ENCODE measurements at regions not wholly inside any gene's neighbourhood (a gene's known extent, or its start where the extent isn't known, plus 50 kb on each side); places are given as distances from the start of the nearest gene placed in this dataset.

GRCh38 chr4:141290771-141291170, 70.1 kb downstream of the ZNF330 start:
- DNase-seq = no peak
- Mint-ChIP-seq H3K4me1 (ENCODE audit: low read depth) (no peaks in the 10 kb centered on the region), H3K4me3 (no peak overlapping the region), H3K36me3 (ENCODE audit: low read depth) (peaks cover 3% of the 10 kb centered on the region), H3K27ac (no peak overlapping the region), H3K27me3 (ENCODE audit: low read depth) (peaks cover 19% of the 10 kb centered on the region), H3K9me3 (peaks cover 14% of the 10 kb centered on the region)
- CTCF ChIA-PET = no interaction called here
- intact Hi-C loops (cut with micrococcal nuclease) = no loop called here

- peaks cover 14% of the 10 kb centered on the region for H3K9me3 Mint-ChIP-seq
- peaks cover 3% of the 10 kb centered on the region for H3K36me3 Mint-ChIP-seq (ENCODE audit: low read depth)
- no peaks in the 10 kb centered on the region for H3K4me1 Mint-ChIP-seq (ENCODE audit: low read depth)
- H3K27me3 Mint-ChIP-seq (ENCODE audit: low read depth) = peaks cover 15% of the 10 kb centered on the region
- H3K27ac Mint-ChIP-seq = no peak overlapping the region
- intact Hi-C loops (cut with micrococcal nuclease) = no loop called here
- H3K4me3 Mint-ChIP-seq = no peak overlapping the region
- DNase-seq = no peak
- CTCF ChIA-PET = no interaction called here
Measured at GRCh38 chr4:141294306-141294705, 73.6 kb downstream of the ZNF330 start.

- CTCF ChIA-PET = interaction anchor here (0.6 kb wide), 1 partner anchor 899 kb away, joined by 6 read pairs; no protein-coding TSS in a partner anchor
- no peak overlapping the region for H3K27ac Mint-ChIP-seq
- intact Hi-C loops (cut with micrococcal nuclease) = loop anchor here (10.0 kb wide), 2 partner anchors 334 to 436 kb away; partner anchors contain the start of gene IL15
- no peaks in the 10 kb centered on the region for H3K4me1 Mint-ChIP-seq (ENCODE audit: low read depth)
- H3K27me3 Mint-ChIP-seq (ENCODE audit: low read depth) = peaks cover 7% of the 10 kb centered on the region
- no peak for DNase-seq
- H3K4me3 Mint-ChIP-seq = no peak overlapping the region
- H3K9me3 Mint-ChIP-seq = no peaks in the 10 kb centered on the region
- no peaks in the 10 kb centered on the region for H3K36me3 Mint-ChIP-seq (ENCODE audit: low read depth)
Measured at GRCh38 chr4:141301216-141301615, 80.5 kb downstream of the ZNF330 start.

- Mint-ChIP-seq H3K4me3 (no peak overlapping the region), H3K27me3 (ENCODE audit: low read depth) (peaks cover 10% of the 10 kb centered on the region), H3K27ac (no peak overlapping the region), H3K36me3 (ENCODE audit: low read depth) (no peaks in the 10 kb centered on the region), H3K4me1 (ENCODE audit: low read depth) (peaks cover 2% of the 10 kb centered on the region), H3K9me3 (no peaks in the 10 kb centered on the region)
- intact Hi-C loops (cut with micrococcal nuclease) = loop anchor here (10.0 kb wide), 2 partner anchors 332 to 438 kb away; partner anchors contain the start of gene IL15
- CTCF ChIA-PET = no interaction called here
- DNase-seq = no peak
Measured at GRCh38 chr4:141302924-141303323, 82.2 kb downstream of the ZNF330 start.

- H3K4me3 Mint-ChIP-seq = no peak overlapping the region
- no peak overlapping the region for H3K27ac Mint-ChIP-seq
- CTCF ChIA-PET = no interaction called here
- peaks cover 2% of the 10 kb centered on the region for H3K4me1 Mint-ChIP-seq (ENCODE audit: low read depth)
- no peak for DNase-seq
- peaks cover 10% of the 10 kb centered on the region for H3K27me3 Mint-ChIP-seq (ENCODE audit: low read depth)
- no peaks in the 10 kb centered on the region for H3K36me3 Mint-ChIP-seq (ENCODE audit: low read depth)
- intact Hi-C loops (cut with micrococcal nuclease) = loop anchor here (10.0 kb wide), 2 partner anchors 330 to 440 kb away; partner anchors contain the start of gene IL15
- H3K9me3 Mint-ChIP-seq = no peaks in the 10 kb centered on the region
Measured at GRCh38 chr4:141304346-141304745, 83.7 kb downstream of the ZNF330 start.

- Mint-ChIP-seq H3K9me3 (no peaks in the 10 kb centered on the region), H3K36me3 (ENCODE audit: low read depth) (no peaks in the 10 kb centered on the region), H3K27me3 (ENCODE audit: low read depth) (peaks cover 6% of the 10 kb centered on the region), H3K27ac (no peak overlapping the region), H3K4me3 (no peak overlapping the region), H3K4me1 (ENCODE audit: low read depth) (peaks cover 2% of the 10 kb centered on the region)
- DNase-seq = peak; percentile 4
- intact Hi-C loops (cut with micrococcal nuclease) = loop anchor here (2.0 to 10.0 kb wide), 6 partner anchors 328 to 1540 kb away; partner anchors contain the start of genes IL15 and INPP4B
- CTCF ChIA-PET = interaction anchor here (0.5 to 1.4 kb wide), 8 partner anchors 9 to 1582 kb away, joined by 3 to 6 read pairs (median 3); no protein-coding TSS in a partner anchor
Measured at GRCh38 chr4:141306331-141306730, 85.6 kb downstream of the ZNF330 start.

GRCh38 chr4:141307241-141307689, 86.6 kb downstream of the ZNF330 start:
- no peak overlapping the region for H3K4me3 Mint-ChIP-seq

GRCh38 chr4:141309874-141310273, 89.2 kb downstream of the ZNF330 start:
- no peak for DNase-seq
- CTCF ChIA-PET = no interaction called here
- Mint-ChIP-seq H3K36me3 (ENCODE audit: low read depth) (no peaks in the 10 kb centered on the region), H3K27ac (no peak overlapping the region), H3K4me1 (ENCODE audit: low read depth) (peaks cover 2% of the 10 kb centered on the region), H3K4me3 (no peak overlapping the region), H3K9me3 (no peaks in the 10 kb centered on the region), H3K27me3 (ENCODE audit: low read depth) (peaks cover 7% of the 10 kb centered on the region)
- intact Hi-C loops (cut with micrococcal nuclease) = loop anchor here (5.0 to 10.0 kb wide), 3 partner anchors 325 to 1412 kb away; partner anchors contain the start of gene IL15

More at GRCh38 chr4:141307241-141307689, 86.6 kb downstream of the ZNF330 start:
- no peak overlapping the region for H3K27ac Mint-ChIP-seq
- DNase-seq = peak; percentile 74
- no peaks in the 10 kb centered on the region for H3K9me3 Mint-ChIP-seq
- intact Hi-C loops (cut with micrococcal nuclease) = loop anchor here (2.0 to 10.0 kb wide), 6 partner anchors 328 to 1540 kb away; partner anchors contain the start of genes IL15 and INPP4B
- H3K36me3 Mint-ChIP-seq (ENCODE audit: low read depth) = no peaks in the 10 kb centered on the region
- H3K4me1 Mint-ChIP-seq (ENCODE audit: low read depth) = peaks cover 2% of the 10 kb centered on the region
- H3K27me3 Mint-ChIP-seq (ENCODE audit: low read depth) = peaks cover 6% of the 10 kb centered on the region
- CTCF ChIA-PET = interaction anchor here (0.6 to 1.2 kb wide), 4 partner anchors 17 to 645 kb away, joined by 3 read pairs; no protein-coding TSS in a partner anchor

- no peak overlapping the region for H3K27ac Mint-ChIP-seq
- no peak for DNase-seq
- CTCF ChIA-PET = no interaction called here
- intact Hi-C loops (cut with micrococcal nuclease) = no loop called here
- peaks cover 2% of the 10 kb centered on the region for H3K4me1 Mint-ChIP-seq (ENCODE audit: low read depth)
- H3K27me3 Mint-ChIP-seq (ENCODE audit: low read depth) = peaks cover 4% of the 10 kb centered on the region
- no peaks in the 10 kb centered on the region for H3K36me3 Mint-ChIP-seq (ENCODE audit: low read depth)
- no peak overlapping the region for H3K4me3 Mint-ChIP-seq
- H3K9me3 Mint-ChIP-seq = no peaks in the 10 kb centered on the region
Measured at GRCh38 chr4:141311246-141312204, 90.8 kb downstream of the ZNF330 start.

- CTCF ChIA-PET = no interaction called here
- intact Hi-C loops (cut with micrococcal nuclease) = no loop called here
Measured at GRCh38 chr4:141314627-141315026, 93.9 kb downstream of the ZNF330 start.

GRCh38 chr4:141328560-141329173, 108.0 kb downstream of the ZNF330 start:
- CTCF ChIA-PET = interaction anchor here (0.5 kb wide), 1 partner anchor 218 kb away, joined by 3 read pairs; no protein-coding TSS in a partner anchor
- no peak overlapping the region for H3K4me3 Mint-ChIP-seq
- intact Hi-C loops (cut with micrococcal nuclease) = no loop called here
- H3K9me3 Mint-ChIP-seq = no peaks in the 10 kb centered on the region
- H3K27me3 Mint-ChIP-seq (ENCODE audit: low read depth) = peaks cover 27% of the 10 kb centered on the region
- peaks cover 5% of the 10 kb centered on the region for H3K4me1 Mint-ChIP-seq (ENCODE audit: low read depth)
- no peaks in the 10 kb centered on the region for H3K36me3 Mint-ChIP-seq (ENCODE audit: low read depth)
- DNase-seq = no peak
- H3K27ac Mint-ChIP-seq = no peak overlapping the region

More at GRCh38 chr4:141314627-141315026, 93.9 kb downstream of the ZNF330 start:
- no peak for DNase-seq
- H3K4me3 Mint-ChIP-seq = no peak overlapping the region
- no peaks in the 10 kb centered on the region for H3K4me1 Mint-ChIP-seq (ENCODE audit: low read depth)
- no peaks in the 10 kb centered on the region for H3K9me3 Mint-ChIP-seq
- H3K27me3 Mint-ChIP-seq (ENCODE audit: low read depth) = peaks cover 14% of the 10 kb centered on the region
- no peak overlapping the region for H3K27ac Mint-ChIP-seq
- H3K36me3 Mint-ChIP-seq (ENCODE audit: low read depth) = no peaks in the 10 kb centered on the region

GRCh38 chr4:141329174-141329569, 108.5 kb downstream of the ZNF330 start:
- intact Hi-C loops (cut with micrococcal nuclease) = no loop called here

More at GRCh38 chr4:141329174-141329569, 108.5 kb downstream of the ZNF330 start:
- Mint-ChIP-seq H3K36me3 (ENCODE audit: low read depth) (no peaks in the 10 kb centered on the region), H3K4me3 (no peak overlapping the region), H3K9me3 (no peaks in the 10 kb centered on the region), H3K27ac (no peak overlapping the region), H3K27me3 (ENCODE audit: low read depth) (peaks cover 29% of the 10 kb centered on the region), H3K4me1 (ENCODE audit: low read depth) (peaks cover 5% of the 10 kb centered on the region)
- DNase-seq = no peak
- CTCF ChIA-PET = interaction anchor here (0.5 to 0.7 kb wide), 2 partner anchors 218 to 467 kb away, joined by 3 read pairs; no protein-coding TSS in a partner anchor
